HEK293 (cell line): ENCODE measurements at regions not wholly inside any gene's neighbourhood (a gene's known extent, or its start where the extent isn't known, plus 50 kb on each side); places are given as distances from the start of the nearest gene placed in this dataset.

Experiments used
- CTCF ChIP-seq: fragments of 450-650 bp; formaldehyde crosslinking; IDR thresholded peaks from 2 replicates; pipeline ENCODE4 v1.5.1; 2016; ENCODE audit warnings: missing biosample characterization, missing genetic modification characterization
- ZNF138 ChIP-seq: fragments of 450-650 bp; formaldehyde crosslinking; IDR thresholded peaks from 2 replicates; pipeline ENCODE4 v1.5.1; 2016; ENCODE audit warnings: missing biosample characterization, missing genetic modification characterization, borderline replicate concordance
- ZNF169 ChIP-seq: fragments of 450-650 bp; formaldehyde crosslinking; IDR thresholded peaks from 2 replicates; pipeline ENCODE4 v1.5.1; 2016; ENCODE audit warnings: missing biosample characterization, missing genetic modification characterization
- ZNF280D ChIP-seq: fragments of 450-650 bp; formaldehyde crosslinking; IDR thresholded peaks from 2 replicates; pipeline ENCODE4 v1.5.1; 2016; ENCODE audit warnings: missing biosample characterization, missing genetic modification characterization
- ZNF521 ChIP-seq: fragments of 450-650 bp; formaldehyde crosslinking; IDR thresholded peaks from 2 replicates; pipeline ENCODE4 v1.5.1; 2017; ENCODE audit warnings: missing biosample characterization, mild to moderate bottlenecking, missing genetic modification characterization

- TF ChIP-seq ZNF521 (tag by site-specific recombination) = no peak
- TF ChIP-seq CTCF (tag by site-specific recombination) = no peak
- no peak for TF ChIP-seq ZNF169 (tag by site-specific recombination)
- TF ChIP-seq ZNF280D (tag by site-specific recombination) = no peak
- TF ChIP-seq ZNF138 (tag by site-specific recombination) = no peak
Measured at GRCh38 chr3:103134023-103134724, 699.4 kb downstream of the ZPLD1 start.
